ENCODE measurements at regions not wholly inside any gene's neighbourhood (a gene's known extent, or its start where the extent isn't known, plus 50 kb on each side); places are given as distances from the start of the nearest gene placed in this dataset.

DNA sequence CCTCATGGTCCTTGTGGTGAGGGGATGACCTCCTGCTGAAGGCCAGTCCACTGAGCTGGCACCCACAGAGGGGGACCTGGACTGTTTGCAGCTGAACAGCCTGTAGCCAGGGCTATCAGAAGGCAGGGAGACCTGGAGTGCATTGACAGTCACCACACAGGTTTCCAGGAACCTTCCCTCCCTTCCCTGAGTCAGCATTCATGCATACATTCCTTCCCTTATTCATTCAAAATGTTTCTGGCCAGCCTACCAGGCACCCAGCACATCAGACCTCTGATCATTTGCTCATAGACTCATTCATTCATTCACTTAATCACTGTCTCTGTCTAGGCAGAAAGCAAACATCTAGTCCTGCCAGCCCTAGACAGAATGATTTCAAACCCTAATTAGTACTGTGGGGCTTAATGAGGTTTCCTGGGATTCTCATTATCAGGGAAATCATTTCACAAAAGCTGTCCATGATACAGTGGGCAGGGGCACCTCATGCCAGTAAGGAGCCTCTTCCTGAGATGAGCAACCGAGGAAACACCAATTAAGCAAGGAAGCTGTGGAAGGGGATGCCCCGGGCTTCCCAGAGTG lies 110.1 kb upstream of the PPP1R26 start:
- TF ChIP-seq POLR2A (IDR thresholded peaks at IDR 0.05; ENCODE audit: low read depth, low read length): no peak
- TF ChIP-seq TAF1 (IDR thresholded peaks at IDR 0.05; ENCODE audit: low read depth, low read length): no peak
- no peak for TF ChIP-seq POLR2AphosphoS5 (IDR thresholded peaks at IDR 0.05; ENCODE audit: low read depth, low read length)
- TF ChIP-seq SPI1 (IDR thresholded peaks at IDR 0.05; ENCODE audit: low read depth, low read length): no peak
- TF ChIP-seq POU2F2 (IDR thresholded peaks at IDR 0.05; ENCODE audit: low read depth, low read length): no peak
- TF ChIP-seq PAX5 (IDR thresholded peaks at IDR 0.05; ENCODE audit: insufficient read depth, low read length, severe bottlenecking): no peak
